Sigmoid colon (tissue), 6 donors: ENCODE measurements at regions not wholly inside any gene's neighbourhood (a gene's known extent, or its start where the extent isn't known, plus 50 kb on each side); places are given as distances from the start of the nearest gene placed in this dataset.
"Not testable (repeated sequence)": the region's sequence is repeated elsewhere in the genome, so short reads cannot be mapped to it uniquely, and the experiment has no call there.

ENCODE experiments used
- DNase-seq: peaks from one replicate; pipeline ENCODE4 v3.0.0-alpha.2; 2019
- H3K27ac ChIP-seq, 4 donors: fragments of 200-600 bp; sonication (generic); one replicate each; pipeline ENCODE4 v1.5.1; 2016 to 2019; ENCODE audit warnings: mild to moderate bottlenecking in 1 of 4
- H3K27me3 ChIP-seq, 3 donors: fragments of 200-600 bp; sonication (generic); one replicate each; pipeline ENCODE4 v1.5.1; 2019; ENCODE audit warnings: mild to moderate bottlenecking in 1 of 3
- H3K36me3 ChIP-seq, 4 donors: fragments of 200-600 bp; sonication (generic); one replicate each; pipeline ENCODE4 v1.5.1; 2016 to 2019
- H3K4me1 ChIP-seq, 4 donors: fragments of 200-600 bp; sonication (generic); one replicate each; pipeline ENCODE4 v1.5.1; 2017 to 2019
- H3K4me3 ChIP-seq, 4 donors: fragments of 200-600 bp; sonication (generic); one replicate each; pipeline ENCODE4 v1.5.1; 2017 to 2019; ENCODE audit warnings: mild to moderate bottlenecking in 2 of 4, moderate library complexity in 1 of 4
- H3K9me3 ChIP-seq, 4 donors: fragments of 200-600 bp in 3 of 4; sonication (generic) in 3 of 4; one replicate each; pipeline versions ENCODE4 v1.5.1 to v1.6.1; 2013 to 2019
- EP300 ChIP-seq, 4 donors: sonication (generic); formaldehyde crosslinking; IDR thresholded peaks; one replicate each; pipeline ENCODE4 v1.6.1; 2017; ENCODE audit warnings: antibody characterized with exemption in 4 of 4
- POLR2A ChIP-seq, 2 donors: fragments of 450-650 bp; IDR thresholded peaks; one replicate each; pipeline ENCODE4 v1.6.1; 2016; ENCODE audit warnings: antibody characterized with exemption in 2 of 2, mild to moderate bottlenecking in 2 of 2, moderate library complexity in 2 of 2
- POLR2AphosphoS5 ChIP-seq, 4 donors: sonication (generic); formaldehyde crosslinking; IDR thresholded peaks; one replicate each; pipeline ENCODE4 v1.6.1; 2017; ENCODE audit warnings: antibody characterized with exemption in 4 of 4
- WGBS, 2 donors: extraction: QIAGEN DNeasy Blood & Tissue Kit; methylation state at CpG; one replicate each; pipeline ENCODE4 v1.1.7; 2013; 5-methylcytosine and 5-hydroxymethylcytosine counted together
- intact Hi-C: fragments of 100-400 bp; cut with DNase I; formaldehyde crosslinking; loops from one replicate; pipeline ENCODE4 v1.15.1; 2023
- TF ChIP-seq, protein P1 (sequence below), 4 experiments: fragments of 450-650 bp in 3 of 4; fragments of 200-600 bp in 1 of 4; IDR thresholded peaks; one replicate each; pipeline ENCODE4 v1.5.1; 2016 to 2019; ENCODE audit warnings: antibody characterized with exemption in 4 of 4, mild to moderate bottlenecking in 3 of 4, moderate library complexity in 2 of 4
- donor health status: healthy with polysubstance abuse.
- donor health status: healthy.

DNA sequence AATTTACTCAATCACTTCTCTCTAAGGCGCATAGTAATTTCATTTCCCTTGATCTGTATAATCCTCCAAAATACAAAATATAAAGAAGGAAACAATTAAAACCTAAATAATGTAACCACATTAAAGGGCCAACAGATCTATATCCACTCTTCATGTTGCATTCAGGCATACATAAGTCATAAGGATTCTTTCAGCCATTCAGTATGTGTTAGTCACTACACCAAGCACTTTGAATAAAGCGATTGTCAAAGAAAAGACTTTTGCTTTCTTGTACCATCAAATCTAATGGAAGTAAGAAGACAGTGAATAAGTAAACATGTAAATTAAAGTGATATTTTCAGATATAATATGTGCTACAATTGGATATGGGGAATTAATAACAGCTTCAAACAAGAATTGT lies 569.2 kb upstream of the PTPRD start:
- H3K36me3 ChIP-seq: no peaks in the 10 kb centered on the region
- no peaks in the 10 kb centered on the region for H3K4me1 ChIP-seq
- no peak overlapping the region for H3K4me3 ChIP-seq
- DNase-seq: no peak
- intact Hi-C loops: no loop called here
- H3K27me3 ChIP-seq: no peaks in the 10 kb centered on the region
- no peaks in the 10 kb centered on the region for H3K9me3 ChIP-seq
- 92 to 96% methylated on average over 2 of the region's 2 CpGs for WGBS, 2 donors
- TF ChIP-seq POLR2AphosphoS5 (IDR thresholded peaks at IDR 0.05): no peak
- TF ChIP-seq, protein P1, sequence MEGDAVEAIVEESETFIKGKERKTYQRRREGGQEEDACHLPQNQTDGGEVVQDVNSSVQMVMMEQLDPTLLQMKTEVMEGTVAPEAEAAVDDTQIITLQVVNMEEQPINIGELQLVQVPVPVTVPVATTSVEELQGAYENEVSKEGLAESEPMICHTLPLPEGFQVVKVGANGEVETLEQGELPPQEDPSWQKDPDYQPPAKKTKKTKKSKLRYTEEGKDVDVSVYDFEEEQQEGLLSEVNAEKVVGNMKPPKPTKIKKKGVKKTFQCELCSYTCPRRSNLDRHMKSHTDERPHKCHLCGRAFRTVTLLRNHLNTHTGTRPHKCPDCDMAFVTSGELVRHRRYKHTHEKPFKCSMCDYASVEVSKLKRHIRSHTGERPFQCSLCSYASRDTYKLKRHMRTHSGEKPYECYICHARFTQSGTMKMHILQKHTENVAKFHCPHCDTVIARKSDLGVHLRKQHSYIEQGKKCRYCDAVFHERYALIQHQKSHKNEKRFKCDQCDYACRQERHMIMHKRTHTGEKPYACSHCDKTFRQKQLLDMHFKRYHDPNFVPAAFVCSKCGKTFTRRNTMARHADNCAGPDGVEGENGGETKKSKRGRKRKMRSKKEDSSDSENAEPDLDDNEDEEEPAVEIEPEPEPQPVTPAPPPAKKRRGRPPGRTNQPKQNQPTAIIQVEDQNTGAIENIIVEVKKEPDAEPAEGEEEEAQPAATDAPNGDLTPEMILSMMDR (IDR thresholded peaks at IDR 0.05): no peak
- TF ChIP-seq EP300 (IDR thresholded peaks at IDR 0.05): no peak
- TF ChIP-seq POLR2A (IDR thresholded peaks at IDR 0.05): no peak
- no peak overlapping the region for H3K27ac ChIP-seq

DNA sequence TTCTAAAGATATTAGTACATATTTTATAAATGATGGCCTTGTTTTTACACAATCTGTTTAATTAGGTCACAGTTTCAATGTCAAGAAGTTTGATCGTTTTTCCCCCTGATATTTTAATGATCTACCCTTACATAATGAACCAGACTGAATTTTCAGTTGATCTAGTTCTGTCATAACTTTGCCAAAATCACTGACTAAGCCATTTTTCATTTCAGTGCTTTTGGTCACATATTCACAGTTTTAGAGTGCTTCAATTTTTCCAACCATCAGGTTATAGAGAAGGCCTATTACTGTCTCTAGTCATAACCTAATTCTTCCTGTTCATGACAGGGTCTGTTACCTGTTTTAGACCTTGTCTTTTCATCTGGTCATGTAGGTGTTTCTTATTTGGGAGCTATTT lies 577.9 kb upstream of the PTPRD start:
- no peak overlapping the region for H3K27ac ChIP-seq
- no peaks in the 10 kb centered on the region for H3K36me3 ChIP-seq
- H3K4me3 ChIP-seq: no peak overlapping the region
- 66 to 69% methylated on average over 1 of the region's 1 CpG for WGBS, 2 donors
- peaks cover 0 to 7% (median 0%) of the 10 kb centered on the region in 4 donors for H3K9me3 ChIP-seq
- intact Hi-C loops: no loop called here
- DNase-seq: no peak
- no peaks in the 10 kb centered on the region for H3K4me1 ChIP-seq
- no peaks in the 10 kb centered on the region for H3K27me3 ChIP-seq
- no peak for TF ChIP-seq POLR2AphosphoS5 (IDR thresholded peaks at IDR 0.05)
- no peak for TF ChIP-seq POLR2A (IDR thresholded peaks at IDR 0.05)
- TF ChIP-seq, protein P1 (IDR thresholded peaks at IDR 0.05): no peak
- TF ChIP-seq EP300 (IDR thresholded peaks at IDR 0.05): no peak

DNA sequence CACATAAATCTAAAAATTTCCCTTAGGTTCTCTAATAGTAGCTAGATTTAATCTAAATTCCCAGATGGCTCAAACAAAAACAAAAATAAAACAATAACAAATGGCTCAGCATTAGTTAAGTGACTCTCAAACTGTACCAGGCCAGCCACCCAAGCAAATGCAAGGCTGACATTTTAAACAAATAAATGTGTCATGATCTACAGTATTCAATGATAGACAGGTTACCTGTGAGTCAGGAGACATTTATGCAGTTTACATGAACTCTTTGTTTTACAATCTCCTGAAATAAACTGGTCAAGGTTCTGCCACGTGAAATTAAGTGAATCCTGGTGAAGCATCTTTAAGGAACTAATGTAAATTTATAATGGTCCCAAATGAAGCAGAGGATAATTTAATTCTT lies 580.2 kb upstream of the PTPRD start:
- peaks cover 0 to 7% (median 0%) of the 10 kb centered on the region in 4 donors for H3K9me3 ChIP-seq
- intact Hi-C loops: no loop called here
- 14 to 43% methylated on average over 1 of the region's 1 CpG for WGBS, 2 donors
- H3K27ac ChIP-seq: no peak overlapping the region
- no peaks in the 10 kb centered on the region for H3K27me3 ChIP-seq
- H3K36me3 ChIP-seq: no peaks in the 10 kb centered on the region
- H3K4me3 ChIP-seq: no peak overlapping the region
- H3K4me1 ChIP-seq: no peaks in the 10 kb centered on the region
- no peak for DNase-seq
- TF ChIP-seq EP300 (IDR thresholded peaks at IDR 0.05): no peak
- TF ChIP-seq, protein P1 (IDR thresholded peaks at IDR 0.05): no peak
- no peak for TF ChIP-seq POLR2A (IDR thresholded peaks at IDR 0.05)
- no peak for TF ChIP-seq POLR2AphosphoS5 (IDR thresholded peaks at IDR 0.05)

DNA sequence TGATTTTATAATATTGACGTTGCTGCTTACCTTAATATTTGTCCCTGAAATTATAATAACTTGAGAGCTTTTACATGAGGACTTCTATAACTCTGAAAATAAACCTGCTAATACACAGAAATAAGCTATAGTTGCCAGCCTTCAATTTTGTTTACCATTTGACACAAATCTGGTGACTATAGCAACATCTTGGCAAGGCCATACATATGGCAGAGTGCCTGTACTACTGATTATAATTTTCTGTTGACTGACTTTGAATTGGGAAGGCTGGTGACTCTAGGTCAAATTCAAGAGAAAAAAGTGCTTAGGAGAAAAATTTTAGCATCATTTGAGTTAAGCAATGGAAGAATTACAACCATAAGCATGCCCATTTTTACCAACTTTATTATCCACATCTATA lies 581.4 kb upstream of the PTPRD start:
- Histone ChIP-seq H3K4me1 (no peaks in the 10 kb centered on the region), H3K9me3 (no peaks in the 10 kb centered on the region), H3K27ac (no peak overlapping the region), H3K4me3 (no peak overlapping the region), H3K36me3 (no peaks in the 10 kb centered on the region), H3K27me3 (no peaks in the 10 kb centered on the region)
- WGBS, 2 donors: 74 to 80% methylated on average over 1 of the region's 1 CpG
- no peak for DNase-seq
- intact Hi-C loops: no loop called here
- TF ChIP-seq POLR2A (IDR thresholded peaks at IDR 0.05) (no peak), POLR2AphosphoS5 (IDR thresholded peaks at IDR 0.05) (no peak), EP300 (IDR thresholded peaks at IDR 0.05) (no peak)
- TF ChIP-seq, protein P1 (IDR thresholded peaks at IDR 0.05): no peak

DNA sequence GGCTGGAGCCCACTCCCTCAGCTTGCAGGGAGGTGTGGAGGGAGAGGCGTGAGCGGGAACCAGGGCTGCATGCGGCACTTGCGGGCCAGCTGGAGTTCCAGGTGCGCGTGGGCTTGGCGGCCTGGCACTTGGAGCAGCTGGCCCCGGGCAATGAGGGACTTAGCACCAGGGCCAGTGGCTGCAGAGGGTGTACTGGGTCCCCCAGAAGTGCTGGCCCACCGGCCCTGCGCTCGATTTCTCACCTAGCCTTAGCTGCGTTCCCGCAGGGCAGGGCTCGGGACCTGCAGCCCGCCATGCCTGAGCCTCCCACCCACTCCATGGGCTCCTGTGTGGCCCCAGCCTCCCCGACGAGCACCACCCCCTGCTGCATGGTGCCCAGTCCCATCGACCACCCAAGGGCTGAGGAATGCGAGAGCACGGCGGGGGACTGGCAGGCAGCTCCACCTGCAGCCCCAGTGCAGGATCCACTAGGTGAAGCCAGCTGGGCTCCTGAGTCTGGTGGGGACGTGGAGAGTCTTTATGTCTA lies 584.1 kb upstream of the PTPRD start:
- H3K27ac ChIP-seq, H3K4me1 ChIP-seq, intact Hi-C loops, DNase-seq, H3K9me3 ChIP-seq, H3K4me3 ChIP-seq, H3K36me3 ChIP-seq, H3K27me3 ChIP-seq: not testable (repeated sequence)
- 89 to 94% methylated on average over 22 of the region's 22 CpGs for WGBS, 2 donors
